ENCODE measurements at regions not wholly inside any gene's neighbourhood (a gene's known extent, or its start where the extent isn't known, plus 50 kb on each side); places are given as distances from the start of the nearest gene placed in this dataset.
"Not testable (repeated sequence)": the region's sequence is repeated elsewhere in the genome, so short reads cannot be mapped to it uniquely, and the experiment has no call there.

GRCh38 chr5:60458666-60459065 is 241.3 kb downstream of the DEPDC1B start:
- H3K36me3 Mint-ChIP-seq (ENCODE audit: low read depth, unreplicated experiment) = peaks cover 1% of the 10 kb centered on the region
- Histone ChIP-seq H3K79me2 (ENCODE audit: insufficient read depth, low read length) (no peaks in the 10 kb centered on the region), H3K4me3 (ENCODE audit: insufficient read depth, low read depth, low read length) (no peak overlapping the region), H3K9me3 (ENCODE audit: insufficient read depth, low read depth, low read length) (no peaks in the 10 kb centered on the region), H3K27ac (ENCODE audit: low read depth, low read length) (no peak overlapping the region), H4K20me1 (ENCODE audit: insufficient read depth, low read length) (no peaks in the 10 kb centered on the region), H3K27me3 (ENCODE audit: insufficient read depth, low read length) (no peaks in the 10 kb centered on the region), H3K9ac (ENCODE audit: low read length) (no peak overlapping the region), H3K36me3 (ENCODE audit: insufficient read depth, low read length) (no peaks in the 10 kb centered on the region), H3K4me2 (ENCODE audit: low read length) (no peak overlapping the region), H3K4me1 (ENCODE audit: insufficient read depth, low read length) (no peaks in the 10 kb centered on the region), H2AFZ (ENCODE audit: low read depth, low read length) (no peak overlapping the region)
- TF ChIP-seq CTCF (IDR thresholded peaks at IDR 0.05; ENCODE audit: insufficient read depth, low read depth, low read length) (no peak), EZH2 (IDR thresholded peaks at IDR 0.05; ENCODE audit: insufficient read depth, low read length) (no peak)
- no peak overlapping the region for H3K27ac Mint-ChIP-seq (ENCODE audit: unreplicated experiment)
- no peak overlapping the region for H3K4me3 Mint-ChIP-seq (ENCODE audit: unreplicated experiment)
- peaks cover 4% of the 10 kb centered on the region for H3K4me1 Mint-ChIP-seq (ENCODE audit: low read depth, unreplicated experiment)
- DNase-seq (ENCODE audit: low read depth) (no peak), FAIRE-seq (no peak)
- peaks cover 5% of the 10 kb centered on the region for H3K9me3 Mint-ChIP-seq (ENCODE audit: unreplicated experiment)
- no peaks in the 10 kb centered on the region for H3K27me3 Mint-ChIP-seq (ENCODE audit: low read depth, unreplicated experiment)

- Histone ChIP-seq H3K27me3 (ENCODE audit: insufficient read depth, low read length) (no peaks in the 10 kb centered on the region), H3K27ac (ENCODE audit: low read depth, low read length) (no peak overlapping the region), H3K9ac (ENCODE audit: low read length) (no peak overlapping the region), H3K36me3 (ENCODE audit: insufficient read depth, low read length) (no peaks in the 10 kb centered on the region), H3K9me3 (ENCODE audit: insufficient read depth, low read depth, low read length) (no peaks in the 10 kb centered on the region), H2AFZ (ENCODE audit: low read depth, low read length) (no peak overlapping the region), H3K4me2 (ENCODE audit: low read length) (no peak overlapping the region), H3K4me1 (ENCODE audit: insufficient read depth, low read length) (no peaks in the 10 kb centered on the region), H3K79me2 (ENCODE audit: insufficient read depth, low read length) (no peaks in the 10 kb centered on the region), H4K20me1 (ENCODE audit: insufficient read depth, low read length) (no peaks in the 10 kb centered on the region), H3K4me3 (ENCODE audit: insufficient read depth, low read depth, low read length) (no peak overlapping the region)
- no peaks in the 10 kb centered on the region for H3K4me1 Mint-ChIP-seq (ENCODE audit: low read depth, unreplicated experiment)
- no peak for TF ChIP-seq EZH2 (IDR thresholded peaks at IDR 0.05; ENCODE audit: insufficient read depth, low read length)
- no peak for TF ChIP-seq CTCF (IDR thresholded peaks at IDR 0.05; ENCODE audit: insufficient read depth, low read depth, low read length)
- no peak overlapping the region for H3K27ac Mint-ChIP-seq (ENCODE audit: unreplicated experiment)
- H3K4me3 Mint-ChIP-seq (ENCODE audit: unreplicated experiment) = no peak overlapping the region
- H3K36me3 Mint-ChIP-seq (ENCODE audit: low read depth, unreplicated experiment) = peaks cover 1% of the 10 kb centered on the region
- no peak for FAIRE-seq
- H3K27me3 Mint-ChIP-seq (ENCODE audit: low read depth, unreplicated experiment) = no peaks in the 10 kb centered on the region
- no peak for DNase-seq (ENCODE audit: low read depth)
- H3K9me3 Mint-ChIP-seq (ENCODE audit: unreplicated experiment) = peaks cover 5% of the 10 kb centered on the region
These were observed 242.7 kb downstream of the DEPDC1B start for GRCh38 chr5:60457233-60457632.

- Histone ChIP-seq H3K9me3 (ENCODE audit: insufficient read depth, low read depth, low read length) (no peaks in the 10 kb centered on the region), H3K79me2 (ENCODE audit: insufficient read depth, low read length) (no peaks in the 10 kb centered on the region), H3K4me2 (ENCODE audit: low read length) (no peak overlapping the region), H3K4me1 (ENCODE audit: insufficient read depth, low read length) (no peaks in the 10 kb centered on the region), H4K20me1 (ENCODE audit: insufficient read depth, low read length) (no peaks in the 10 kb centered on the region), H3K27ac (ENCODE audit: low read depth, low read length) (no peak overlapping the region), H3K4me3 (ENCODE audit: insufficient read depth, low read depth, low read length) (no peak overlapping the region), H3K27me3 (ENCODE audit: insufficient read depth, low read length) (no peaks in the 10 kb centered on the region), H3K36me3 (ENCODE audit: insufficient read depth, low read length) (no peaks in the 10 kb centered on the region), H3K9ac (ENCODE audit: low read length) (no peak overlapping the region), H2AFZ (ENCODE audit: low read depth, low read length) (no peak overlapping the region)
- no peak overlapping the region for H3K27ac Mint-ChIP-seq (ENCODE audit: unreplicated experiment)
- no peak overlapping the region for H3K4me3 Mint-ChIP-seq (ENCODE audit: unreplicated experiment)
- DNase-seq (ENCODE audit: low read depth) (no peak), FAIRE-seq (no peak)
- peaks cover 1% of the 10 kb centered on the region for H3K36me3 Mint-ChIP-seq (ENCODE audit: low read depth, unreplicated experiment)
- peaks cover 3% of the 10 kb centered on the region for H3K9me3 Mint-ChIP-seq (ENCODE audit: unreplicated experiment)
- no peaks in the 10 kb centered on the region for H3K4me1 Mint-ChIP-seq (ENCODE audit: low read depth, unreplicated experiment)
- TF ChIP-seq CTCF (IDR thresholded peaks at IDR 0.05; ENCODE audit: insufficient read depth, low read depth, low read length) (no peak), EZH2 (IDR thresholded peaks at IDR 0.05; ENCODE audit: insufficient read depth, low read length) (no peak)
- H3K27me3 Mint-ChIP-seq (ENCODE audit: low read depth, unreplicated experiment) = no peaks in the 10 kb centered on the region
These were observed 244.4 kb downstream of the DEPDC1B start for GRCh38 chr5:60455589-60455988.

- not testable (repeated sequence) for H3K4me1 Mint-ChIP-seq (ENCODE audit: low read depth, unreplicated experiment); H3K27me3 Mint-ChIP-seq (ENCODE audit: low read depth, unreplicated experiment); H3K9me3 Mint-ChIP-seq (ENCODE audit: unreplicated experiment); H3K4me3 Mint-ChIP-seq (ENCODE audit: unreplicated experiment); H3K4me1 ChIP-seq (ENCODE audit: insufficient read depth, low read length); H3K9ac ChIP-seq (ENCODE audit: low read length); H3K4me3 ChIP-seq (ENCODE audit: insufficient read depth, low read depth, low read length); H3K27ac Mint-ChIP-seq (ENCODE audit: unreplicated experiment); FAIRE-seq; H4K20me1 ChIP-seq (ENCODE audit: insufficient read depth, low read length); H3K36me3 ChIP-seq (ENCODE audit: insufficient read depth, low read length); H2AFZ ChIP-seq (ENCODE audit: low read depth, low read length); H3K36me3 Mint-ChIP-seq (ENCODE audit: low read depth, unreplicated experiment); H3K27ac ChIP-seq (ENCODE audit: low read depth, low read length); H3K27me3 ChIP-seq (ENCODE audit: insufficient read depth, low read length); DNase-seq (ENCODE audit: low read depth); H3K9me3 ChIP-seq (ENCODE audit: insufficient read depth, low read depth, low read length); H3K4me2 ChIP-seq (ENCODE audit: low read length); H3K79me2 ChIP-seq (ENCODE audit: insufficient read depth, low read length)
These were observed 245.7 kb downstream of the DEPDC1B start for GRCh38 chr5:60454277-60454676.
